Glutamatergic neuron (in vitro differentiated cells): ENCODE measurements at regions not wholly inside any gene's neighbourhood (a gene's known extent, or its start where the extent isn't known, plus 50 kb on each side); places are given as distances from the start of the nearest gene placed in this dataset.

Source experiments
- DNase-seq: peaks from one replicate; pipeline ENCODE4 v3.0.0; 2022
- H3K27ac Mint-ChIP-seq: one replicate; pipeline ENCODE4 v1.8.0; 2020; ENCODE audit warnings: mild to moderate bottlenecking, mixed read lengths, inconsistent platforms; ENCODE audit not compliant: unreplicated experiment
- H3K27me3 Mint-ChIP-seq: one replicate; pipeline ENCODE4 v1.8.0; 2020; ENCODE audit warnings: mild to moderate bottlenecking, moderate library complexity, mixed read lengths, inconsistent platforms; ENCODE audit not compliant: unreplicated experiment
- H3K36me3 Mint-ChIP-seq: one replicate; pipeline ENCODE4 v1.8.0; 2020; ENCODE audit warnings: mild to moderate bottlenecking, mixed read lengths, inconsistent platforms; ENCODE audit not compliant: unreplicated experiment
- H3K4me1 Mint-ChIP-seq: one replicate; pipeline ENCODE4 v1.8.0; 2020; ENCODE audit warnings: mild to moderate bottlenecking, low read depth, mixed read lengths, inconsistent platforms; ENCODE audit not compliant: unreplicated experiment
- H3K4me3 Mint-ChIP-seq: one replicate; pipeline ENCODE4 v1.8.0; 2020; ENCODE audit warnings: mild to moderate bottlenecking, mixed read lengths, inconsistent platforms; ENCODE audit not compliant: unreplicated experiment
- H3K9me3 Mint-ChIP-seq: one replicate; pipeline ENCODE4 v1.8.0; 2020; ENCODE audit warnings: mild to moderate bottlenecking, moderate library complexity, mixed read lengths, inconsistent platforms; ENCODE audit not compliant: unreplicated experiment
- TF ChIP-seq, protein P1 (sequence below): fragments of 200-600 bp; sonication (generic); IDR thresholded peaks from one replicate; pipeline ENCODE4 v1.5.0; 2021; ENCODE audit not compliant: partially characterized antibody, unreplicated experiment

- Mint-ChIP-seq H3K9me3 (peaks cover 3% of the 10 kb centered on the region), H3K27me3 (no peaks in the 10 kb centered on the region), H3K27ac (no peak overlapping the region), H3K4me1 (no peaks in the 10 kb centered on the region), H3K36me3 (peaks cover 7% of the 10 kb centered on the region), H3K4me3 (no peak overlapping the region)
- TF ChIP-seq, protein P1, sequence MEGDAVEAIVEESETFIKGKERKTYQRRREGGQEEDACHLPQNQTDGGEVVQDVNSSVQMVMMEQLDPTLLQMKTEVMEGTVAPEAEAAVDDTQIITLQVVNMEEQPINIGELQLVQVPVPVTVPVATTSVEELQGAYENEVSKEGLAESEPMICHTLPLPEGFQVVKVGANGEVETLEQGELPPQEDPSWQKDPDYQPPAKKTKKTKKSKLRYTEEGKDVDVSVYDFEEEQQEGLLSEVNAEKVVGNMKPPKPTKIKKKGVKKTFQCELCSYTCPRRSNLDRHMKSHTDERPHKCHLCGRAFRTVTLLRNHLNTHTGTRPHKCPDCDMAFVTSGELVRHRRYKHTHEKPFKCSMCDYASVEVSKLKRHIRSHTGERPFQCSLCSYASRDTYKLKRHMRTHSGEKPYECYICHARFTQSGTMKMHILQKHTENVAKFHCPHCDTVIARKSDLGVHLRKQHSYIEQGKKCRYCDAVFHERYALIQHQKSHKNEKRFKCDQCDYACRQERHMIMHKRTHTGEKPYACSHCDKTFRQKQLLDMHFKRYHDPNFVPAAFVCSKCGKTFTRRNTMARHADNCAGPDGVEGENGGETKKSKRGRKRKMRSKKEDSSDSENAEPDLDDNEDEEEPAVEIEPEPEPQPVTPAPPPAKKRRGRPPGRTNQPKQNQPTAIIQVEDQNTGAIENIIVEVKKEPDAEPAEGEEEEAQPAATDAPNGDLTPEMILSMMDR = no peak
- DNase-seq = no peak
Observed at GRCh38 chr3:174460831-174461230, 398.3 kb upstream of the NAALADL2 start.

- Mint-ChIP-seq H3K27ac (no peak overlapping the region), H3K4me3 (no peak overlapping the region), H3K4me1 (no peaks in the 10 kb centered on the region), H3K27me3 (no peaks in the 10 kb centered on the region), H3K36me3 (no peaks in the 10 kb centered on the region), H3K9me3 (no peaks in the 10 kb centered on the region)
- TF ChIP-seq, protein P1 = no peak
- no peak for DNase-seq
Observed at GRCh38 chr3:174462916-174463315, 396.2 kb upstream of the NAALADL2 start.

DNA sequence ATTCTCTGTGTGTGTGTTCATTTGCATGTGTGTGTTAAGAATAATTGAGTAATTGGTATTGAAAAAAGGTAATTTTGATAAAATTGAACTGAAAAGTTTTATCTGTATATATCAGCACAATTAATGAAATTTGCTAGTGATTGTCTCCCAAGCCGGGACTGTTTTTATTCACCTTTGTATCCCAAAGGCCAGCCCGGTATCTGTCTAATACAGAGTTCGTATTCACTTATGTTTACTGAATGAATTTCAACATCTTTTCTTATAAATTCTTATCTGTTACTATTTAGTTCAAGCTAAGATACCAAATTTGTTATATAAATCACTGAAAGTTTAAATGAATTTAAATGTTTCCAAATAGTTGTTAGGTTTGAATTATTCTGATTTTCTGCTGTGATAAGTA, 394.0 kb upstream of the NAALADL2 start:
- Mint-ChIP-seq H3K9me3 (no peaks in the 10 kb centered on the region), H3K4me3 (no peak overlapping the region), H3K36me3 (no peaks in the 10 kb centered on the region), H3K4me1 (no peaks in the 10 kb centered on the region), H3K27ac (no peak overlapping the region), H3K27me3 (no peaks in the 10 kb centered on the region)
- TF ChIP-seq, protein P1 = no peak
- DNase-seq = no peak

- Mint-ChIP-seq H3K4me1 (no peaks in the 10 kb centered on the region), H3K4me3 (no peak overlapping the region), H3K9me3 (no peaks in the 10 kb centered on the region), H3K36me3 (no peaks in the 10 kb centered on the region), H3K27ac (no peak overlapping the region), H3K27me3 (no peaks in the 10 kb centered on the region)
- TF ChIP-seq, protein P1 = no peak
- no peak for DNase-seq
Observed at GRCh38 chr3:174466471-174467054, 392.6 kb upstream of the NAALADL2 start.

GRCh38 chr3:174477491-174477890, 381.6 kb upstream of the NAALADL2 start:
- Mint-ChIP-seq H3K36me3 (no peaks in the 10 kb centered on the region), H3K4me1 (peaks cover 1% of the 10 kb centered on the region), H3K4me3 (no peak overlapping the region), H3K27ac (no peak overlapping the region), H3K9me3 (no peaks in the 10 kb centered on the region), H3K27me3 (no peaks in the 10 kb centered on the region)
- TF ChIP-seq, protein P1 = no peak
- DNase-seq = no peak
